Panc1 (cell line): ENCODE measurements at regions not wholly inside any gene's neighbourhood (a gene's known extent, or its start where the extent isn't known, plus 50 kb on each side); places are given as distances from the start of the nearest gene placed in this dataset.

Experiments
- ATAC-seq: fragments of 200-7000 bp; cut with Tn5 transposase; 2 replicates; pipeline ENCODE4 v1.9.1; 2020; ENCODE audit warnings: mild to moderate bottlenecking, moderate library complexity
- BruUV-seq: library from RNA; stranded (reverse); fragments of 400-500 nt; replicated peaks from 2 replicates; lab custom pipeline; 2021; lab: Mats Ljungman, UMichigan
- CTCF ChIA-PET: fragments of 300-600 bp; sonication (Branson Sonifier 250); formaldehyde crosslinking; loops from one replicate; lab custom pipeline; 2022; ENCODE audit warnings: antibody characterized with exemption; lab: Charles Lee
- POLR2A ChIA-PET: fragments of 300-600 bp; sonication (Branson Sonifier 250); formaldehyde crosslinking; loops from one replicate; lab custom pipeline; 2022; ENCODE audit warnings: antibody characterized with exemption; lab: Charles Lee
- DNase-seq: peaks from one replicate; pipeline ENCODE4 v3.0.0-alpha.2; 2010; ENCODE audit warnings: low read depth, low spot score
- H3K27ac ChIP-seq: 2 replicates; pipeline ENCODE4 v1.5.1; 2011; ENCODE audit warnings: mild to moderate bottlenecking, low read length, inconsistent platforms
- H3K27me3 ChIP-seq: fragments of 200-500 bp; sonication (Bioruptor generic); 2 replicates; pipeline ENCODE4 v1.6.0; 2014; ENCODE audit warnings: low read length, inconsistent platforms; ENCODE audit not compliant: control insufficient read depth, insufficient read depth
- H3K36me3 ChIP-seq: fragments of 200-500 bp; sonication (Bioruptor generic); 2 replicates; pipeline ENCODE4 v1.5.1; 2014; ENCODE audit warnings: inconsistent platforms, mild to moderate bottlenecking, low read length, moderate library complexity; ENCODE audit not compliant: control insufficient read depth, insufficient read depth
- H3K4me1 ChIP-seq: 2 replicates; pipeline ENCODE4 v1.5.1; 2011; ENCODE audit warnings: inconsistent platforms, mild to moderate bottlenecking, low read length, moderate library complexity; ENCODE audit not compliant: control insufficient read depth, insufficient read depth
- H3K4me3 ChIP-seq, 2 experiments: 2 replicates each; pipeline ENCODE4 v1.5.1; 2011 to 2012; ENCODE audit warnings: low read depth in 2 of 2, low read length in 2 of 2, mild to moderate bottlenecking in 2 of 2, inconsistent platforms in 1 of 2, moderate library complexity in 1 of 2
- H3K9me3 ChIP-seq: fragments of 200-500 bp; sonication (Bioruptor generic); 2 replicates; pipeline ENCODE4 v1.5.1; 2014; ENCODE audit warnings: low read depth, mild to moderate bottlenecking, inconsistent platforms, low read length, moderate library complexity; ENCODE audit not compliant: control insufficient read depth, insufficient read depth
- CTCF ChIP-seq: fragments of 450-650 bp; IDR thresholded peaks from 2 replicates; pipeline ENCODE4 v1.5.1; 2017; ENCODE audit warnings: mild to moderate bottlenecking
- POLR2AphosphoS5 ChIP-seq: IDR thresholded peaks from 2 replicates; pipeline ENCODE4 v1.6.1; 2012; ENCODE audit warnings: mild to moderate bottlenecking, low read depth, low read length, moderate library complexity
- REST ChIP-seq, 2 experiments: IDR thresholded peaks; 2 replicates each; pipeline ENCODE4 v1.6.1; 2011 to 2012; ENCODE audit warnings: low read depth in 2 of 2, control low read depth in 1 of 2, low read length in 1 of 2, mild to moderate bottlenecking in 1 of 2, moderate library complexity in 1 of 2; ENCODE audit not compliant: insufficient read depth in 1 of 2
- SIN3A ChIP-seq: IDR thresholded peaks from 2 replicates; pipeline ENCODE4 v1.6.1; 2012; ENCODE audit warnings: low read depth, mild to moderate bottlenecking, low read length, moderate library complexity, borderline replicate concordance; ENCODE audit not compliant: insufficient read depth
- TCF7L2 ChIP-seq: IDR thresholded peaks from 2 replicates; pipeline ENCODE4 v1.6.1; 2011; ENCODE audit warnings: mild to moderate bottlenecking, low read depth, low read length, inconsistent platforms
- in situ Hi-C: cut with HindIII; loops from 2 replicates; pipeline ENCODE4 v1.10.0; 2016; ENCODE audit warnings: low sequenced_read_pairs, low pct_unique_long_range_greater_than_20kb
- intact Hi-C: fragments of 100-400 bp; cut with micrococcal nuclease; formaldehyde crosslinking; loops from one replicate; pipeline ENCODE4 v1.10.0; 2022; ENCODE audit not compliant: unreplicated experiment

GRCh38 chr2:125267683-125268082, 1242.6 kb downstream of the CNTNAP5 start:
- ATAC-seq (no peak), DNase-seq (no peak)
- intact Hi-C loops: no loop called here
- Histone ChIP-seq H3K4me1 (no peaks in the 10 kb centered on the region), H3K27me3 (no peaks in the 10 kb centered on the region), H3K4me3 (no peak overlapping the region), H3K27ac (no peak overlapping the region), H3K36me3 (no peaks in the 10 kb centered on the region), H3K9me3 (no peaks in the 10 kb centered on the region)
- ChIA-PET CTCF (no interaction called here), POLR2A (no interaction called here)
- in situ Hi-C loops: no loop called here
- BruUV-seq: no TSS peak
- TF ChIP-seq REST (IDR thresholded peaks at IDR 0.05; ENCODE audit: insufficient read depth in 1 of 2, low read depth in 2 of 2, low read length in 1 of 2) (no peak), CTCF (no peak)

- H3K27ac ChIP-seq: no peak overlapping the region
- H3K4me1 ChIP-seq: no peaks in the 10 kb centered on the region
- CTCF ChIA-PET: interaction anchor here (0.7 kb wide), 1 partner anchor 953 kb away, joined by 10 read pairs; no protein-coding TSS in a partner anchor
- BruUV-seq: no TSS peak
- H3K9me3 ChIP-seq: no peaks in the 10 kb centered on the region
- no peak overlapping the region for H3K4me3 ChIP-seq
- TF ChIP-seq SIN3A (no peak), TCF7L2 (no peak), REST (IDR thresholded peaks at IDR 0.05; ENCODE audit: insufficient read depth in 1 of 2, low read depth in 2 of 2, low read length in 1 of 2) (no peak), CTCF (no peak), POLR2AphosphoS5 (no peak)
- H3K27me3 ChIP-seq: no peaks in the 10 kb centered on the region
- H3K36me3 ChIP-seq: no peaks in the 10 kb centered on the region
- POLR2A ChIA-PET: no interaction called here
- ATAC-seq: no peak
- no peak for DNase-seq
- intact Hi-C loops: no loop called here
- in situ Hi-C loops: no loop called here
Observed at GRCh38 chr2:125272651-125273050, 1247.6 kb downstream of the CNTNAP5 start.
